ENCODE measurements at regions not wholly inside any gene's neighbourhood (a gene's known extent, or its start where the extent isn't known, plus 50 kb on each side); places are given as distances from the start of the nearest gene placed in this dataset.

DNA sequence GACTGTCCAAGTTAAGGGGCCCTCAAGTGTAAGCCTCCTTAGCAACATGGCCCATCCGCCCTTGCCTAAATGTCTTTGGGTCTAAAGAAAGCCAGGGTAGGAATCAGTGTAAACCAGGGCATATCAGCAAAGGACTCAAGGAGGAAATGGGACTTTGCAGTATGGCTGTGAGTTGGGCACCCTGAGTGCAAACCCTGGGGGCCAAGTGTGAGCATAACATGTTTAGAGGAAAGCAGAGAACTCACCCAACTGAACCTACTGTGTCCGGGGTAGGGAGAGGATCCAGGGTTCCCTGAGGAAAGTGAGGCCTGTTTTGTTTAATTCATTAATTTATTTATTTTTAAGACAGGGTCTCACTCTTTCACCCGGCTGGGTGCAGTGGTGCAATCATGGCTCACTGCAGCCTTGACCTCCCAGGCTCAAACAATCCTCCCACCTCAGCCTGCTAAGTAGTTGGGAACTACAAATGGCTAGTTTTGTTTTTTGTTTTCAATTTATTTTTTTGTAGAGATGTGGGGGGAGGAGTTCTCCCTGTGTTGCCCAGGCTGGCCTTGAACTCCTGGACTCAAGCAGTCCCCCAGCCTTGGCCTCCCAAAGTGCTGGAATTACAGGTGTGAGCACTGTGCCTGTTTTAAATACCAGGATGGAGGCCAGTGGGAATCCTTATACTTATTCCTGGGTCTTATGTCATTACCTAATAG, 51.0 kb upstream of the ACTR3 start:
- ATAC-seq: no peak
- H3K27ac ChIP-seq (ENCODE audit: low read length): no peak overlapping the region
- no TSS peak for BruUV-seq (replicated peaks)
- TF ChIP-seq, protein P1, sequence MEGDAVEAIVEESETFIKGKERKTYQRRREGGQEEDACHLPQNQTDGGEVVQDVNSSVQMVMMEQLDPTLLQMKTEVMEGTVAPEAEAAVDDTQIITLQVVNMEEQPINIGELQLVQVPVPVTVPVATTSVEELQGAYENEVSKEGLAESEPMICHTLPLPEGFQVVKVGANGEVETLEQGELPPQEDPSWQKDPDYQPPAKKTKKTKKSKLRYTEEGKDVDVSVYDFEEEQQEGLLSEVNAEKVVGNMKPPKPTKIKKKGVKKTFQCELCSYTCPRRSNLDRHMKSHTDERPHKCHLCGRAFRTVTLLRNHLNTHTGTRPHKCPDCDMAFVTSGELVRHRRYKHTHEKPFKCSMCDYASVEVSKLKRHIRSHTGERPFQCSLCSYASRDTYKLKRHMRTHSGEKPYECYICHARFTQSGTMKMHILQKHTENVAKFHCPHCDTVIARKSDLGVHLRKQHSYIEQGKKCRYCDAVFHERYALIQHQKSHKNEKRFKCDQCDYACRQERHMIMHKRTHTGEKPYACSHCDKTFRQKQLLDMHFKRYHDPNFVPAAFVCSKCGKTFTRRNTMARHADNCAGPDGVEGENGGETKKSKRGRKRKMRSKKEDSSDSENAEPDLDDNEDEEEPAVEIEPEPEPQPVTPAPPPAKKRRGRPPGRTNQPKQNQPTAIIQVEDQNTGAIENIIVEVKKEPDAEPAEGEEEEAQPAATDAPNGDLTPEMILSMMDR (IDR thresholded peaks at IDR 0.05): no peak
- in situ Hi-C loops (cut with HindIII; ENCODE audit: low pct_unique_long_range_greater_than_20kb, low sequenced_read_pairs): no loop called here
- H3K4me3 ChIP-seq (ENCODE audit: low read depth in 2 of 2, low read length in 2 of 2): no peak overlapping the region
- intact Hi-C loops (cut with micrococcal nuclease; ENCODE audit: unreplicated experiment): no loop called here
- ChIA-PET POLR2A (no interaction called here), CTCF (no interaction called here)
- H3K36me3 ChIP-seq (ENCODE audit: control insufficient read depth, insufficient read depth, low read length): no peaks in the 10 kb centered on the region
- no peaks in the 10 kb centered on the region for H3K9me3 ChIP-seq (ENCODE audit: control insufficient read depth, insufficient read depth, low read depth, low read length)
- H3K4me1 ChIP-seq (ENCODE audit: control insufficient read depth, insufficient read depth, low read length): no peaks in the 10 kb centered on the region
- no peaks in the 10 kb centered on the region for H3K27me3 ChIP-seq (ENCODE audit: control insufficient read depth, insufficient read depth, low read length)
- no peak for DNase-seq (ENCODE audit: low read depth, low spot score)

DNA sequence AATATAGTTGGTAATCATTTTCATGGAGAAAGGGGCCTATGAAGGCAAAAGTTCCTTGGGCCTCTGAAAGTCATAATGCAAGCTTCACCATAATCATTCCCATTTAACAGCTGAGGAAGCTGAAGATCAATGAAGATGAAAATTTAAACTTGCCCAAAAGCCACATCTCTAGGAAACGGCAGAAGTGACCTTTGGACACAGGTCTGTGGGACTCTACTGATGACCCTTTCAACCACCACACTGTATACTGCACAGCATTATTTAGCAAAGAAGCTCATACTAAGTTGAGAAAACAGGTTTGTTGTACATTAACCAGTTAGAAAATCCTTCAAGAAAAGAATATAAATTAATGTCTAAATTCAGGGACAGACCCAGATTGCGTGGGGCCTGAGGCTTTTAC, 51.6 kb upstream of the ACTR3 start:
- no peaks in the 10 kb centered on the region for H3K4me1 ChIP-seq (ENCODE audit: control insufficient read depth, insufficient read depth, low read length)
- no TSS peak for BruUV-seq (replicated peaks)
- intact Hi-C loops (cut with micrococcal nuclease; ENCODE audit: unreplicated experiment) (no loop called here), in situ Hi-C loops (cut with HindIII; ENCODE audit: low pct_unique_long_range_greater_than_20kb, low sequenced_read_pairs) (no loop called here)
- H3K36me3 ChIP-seq (ENCODE audit: control insufficient read depth, insufficient read depth, low read length): no peaks in the 10 kb centered on the region
- ChIA-PET POLR2A (no interaction called here), CTCF (no interaction called here)
- DNase-seq (ENCODE audit: low read depth, low spot score) (no peak), ATAC-seq (no peak)
- TF ChIP-seq SIN3A (IDR thresholded peaks at IDR 0.05; ENCODE audit: borderline replicate concordance, insufficient read depth, low read depth, low read length) (no peak), POLR2AphosphoS5 (IDR thresholded peaks at IDR 0.05; ENCODE audit: low read depth, low read length) (no peak), TCF7L2 (IDR thresholded peaks at IDR 0.05; ENCODE audit: low read depth, low read length) (no peak)
- TF ChIP-seq, protein P2, sequence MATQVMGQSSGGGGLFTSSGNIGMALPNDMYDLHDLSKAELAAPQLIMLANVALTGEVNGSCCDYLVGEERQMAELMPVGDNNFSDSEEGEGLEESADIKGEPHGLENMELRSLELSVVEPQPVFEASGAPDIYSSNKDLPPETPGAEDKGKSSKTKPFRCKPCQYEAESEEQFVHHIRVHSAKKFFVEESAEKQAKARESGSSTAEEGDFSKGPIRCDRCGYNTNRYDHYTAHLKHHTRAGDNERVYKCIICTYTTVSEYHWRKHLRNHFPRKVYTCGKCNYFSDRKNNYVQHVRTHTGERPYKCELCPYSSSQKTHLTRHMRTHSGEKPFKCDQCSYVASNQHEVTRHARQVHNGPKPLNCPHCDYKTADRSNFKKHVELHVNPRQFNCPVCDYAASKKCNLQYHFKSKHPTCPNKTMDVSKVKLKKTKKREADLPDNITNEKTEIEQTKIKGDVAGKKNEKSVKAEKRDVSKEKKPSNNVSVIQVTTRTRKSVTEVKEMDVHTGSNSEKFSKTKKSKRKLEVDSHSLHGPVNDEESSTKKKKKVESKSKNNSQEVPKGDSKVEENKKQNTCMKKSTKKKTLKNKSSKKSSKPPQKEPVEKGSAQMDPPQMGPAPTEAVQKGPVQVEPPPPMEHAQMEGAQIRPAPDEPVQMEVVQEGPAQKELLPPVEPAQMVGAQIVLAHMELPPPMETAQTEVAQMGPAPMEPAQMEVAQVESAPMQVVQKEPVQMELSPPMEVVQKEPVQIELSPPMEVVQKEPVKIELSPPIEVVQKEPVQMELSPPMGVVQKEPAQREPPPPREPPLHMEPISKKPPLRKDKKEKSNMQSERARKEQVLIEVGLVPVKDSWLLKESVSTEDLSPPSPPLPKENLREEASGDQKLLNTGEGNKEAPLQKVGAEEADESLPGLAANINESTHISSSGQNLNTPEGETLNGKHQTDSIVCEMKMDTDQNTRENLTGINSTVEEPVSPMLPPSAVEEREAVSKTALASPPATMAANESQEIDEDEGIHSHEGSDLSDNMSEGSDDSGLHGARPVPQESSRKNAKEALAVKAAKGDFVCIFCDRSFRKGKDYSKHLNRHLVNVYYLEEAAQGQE (IDR thresholded peaks at IDR 0.05; ENCODE audit: insufficient read depth in 1 of 2, low read depth in 2 of 2, low read length in 1 of 2): no peak
- TF ChIP-seq, protein P1 (IDR thresholded peaks at IDR 0.05): no peak
- H3K4me3 ChIP-seq (ENCODE audit: low read depth in 2 of 2, low read length in 2 of 2): no peak overlapping the region
- no peaks in the 10 kb centered on the region for H3K27me3 ChIP-seq (ENCODE audit: control insufficient read depth, insufficient read depth, low read length)
- no peak overlapping the region for H3K27ac ChIP-seq (ENCODE audit: low read length)
- H3K9me3 ChIP-seq (ENCODE audit: control insufficient read depth, insufficient read depth, low read depth, low read length): no peaks in the 10 kb centered on the region
